ENCODE measurements at regions not wholly inside any gene's neighbourhood (a gene's known extent, or its start where the extent isn't known, plus 50 kb on each side); places are given as distances from the start of the nearest gene placed in this dataset.

GRCh38 chr6:139863346-139863745 is 488.9 kb upstream of the CITED2 start:
- FAIRE-seq (no peak), DNase-seq (ENCODE audit: insufficient read length, low spot score) (no peak)
- TF ChIP-seq POLR2A (IDR thresholded peaks at IDR 0.05; ENCODE audit: low read depth, low read length), result no peak

DNA sequence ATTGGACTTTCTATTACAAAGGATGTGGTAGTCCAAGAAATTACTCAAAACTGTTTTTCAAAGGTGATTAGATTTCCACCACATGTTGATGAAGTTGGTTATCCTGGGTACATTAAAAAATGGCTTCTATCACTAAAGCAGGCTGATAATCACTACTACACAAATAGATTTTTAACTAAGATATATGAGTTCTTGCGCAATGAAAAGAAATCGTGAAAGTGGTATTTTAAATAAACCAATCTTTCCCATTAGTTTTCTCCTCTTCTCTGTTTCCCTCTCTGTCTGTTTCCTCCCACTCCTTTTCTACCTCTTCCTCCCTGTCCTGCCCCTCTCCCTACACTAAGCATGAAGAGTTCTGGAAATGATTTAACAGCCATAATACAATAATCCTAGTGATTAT is 487.9 kb upstream of the CITED2 start:
- no peak for FAIRE-seq
- no peak for DNase-seq (ENCODE audit: insufficient read length, low spot score)
- TF ChIP-seq POLR2A (IDR thresholded peaks at IDR 0.05; ENCODE audit: low read depth, low read length), result no peak

DNA sequence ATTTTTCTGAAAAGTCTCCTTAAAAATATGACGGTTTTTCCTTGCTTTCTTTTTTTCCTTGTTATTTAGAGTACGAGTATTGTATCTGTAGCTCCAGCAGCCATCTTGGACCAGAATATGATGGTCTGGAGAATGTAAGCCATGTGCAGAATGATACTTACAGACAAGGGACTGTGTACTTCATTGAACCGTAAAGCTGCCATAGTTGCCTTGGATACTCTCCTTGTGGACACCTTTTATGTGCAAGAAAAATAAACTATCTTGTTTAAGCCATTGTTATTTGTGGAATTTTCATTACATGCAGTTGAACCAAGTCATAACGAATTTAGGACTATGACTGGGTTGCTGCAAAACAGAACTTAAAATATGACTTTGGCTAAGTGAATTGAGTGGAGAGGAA is 485.8 kb upstream of the CITED2 start:
- no peak for FAIRE-seq
- no peak for DNase-seq (ENCODE audit: insufficient read length, low spot score)
- no peak for TF ChIP-seq POLR2A (IDR thresholded peaks at IDR 0.05; ENCODE audit: low read depth, low read length)

DNA sequence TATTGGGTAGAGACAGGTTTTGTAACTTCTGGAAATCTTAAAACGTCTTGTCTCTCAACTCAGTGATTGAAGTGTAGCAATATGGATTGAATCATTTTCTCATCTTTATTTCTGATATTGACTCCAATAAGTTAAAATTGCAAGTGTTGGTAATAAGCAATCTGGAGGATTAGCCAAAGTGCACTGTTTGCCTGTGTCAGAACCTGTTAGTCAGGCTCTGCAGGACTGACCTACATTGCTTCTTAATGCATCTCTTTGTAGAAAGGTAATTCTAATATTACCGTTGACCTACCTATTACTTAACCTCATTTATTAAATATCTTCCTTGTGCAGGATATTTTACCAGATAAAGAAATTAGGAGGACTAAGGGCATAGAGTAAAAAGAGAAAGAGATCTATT is 484.0 kb upstream of the CITED2 start:
- no peak for FAIRE-seq
- DNase-seq (ENCODE audit: insufficient read length, low spot score), result no peak
- no peak for TF ChIP-seq POLR2A (IDR thresholded peaks at IDR 0.05; ENCODE audit: low read depth, low read length)

DNA sequence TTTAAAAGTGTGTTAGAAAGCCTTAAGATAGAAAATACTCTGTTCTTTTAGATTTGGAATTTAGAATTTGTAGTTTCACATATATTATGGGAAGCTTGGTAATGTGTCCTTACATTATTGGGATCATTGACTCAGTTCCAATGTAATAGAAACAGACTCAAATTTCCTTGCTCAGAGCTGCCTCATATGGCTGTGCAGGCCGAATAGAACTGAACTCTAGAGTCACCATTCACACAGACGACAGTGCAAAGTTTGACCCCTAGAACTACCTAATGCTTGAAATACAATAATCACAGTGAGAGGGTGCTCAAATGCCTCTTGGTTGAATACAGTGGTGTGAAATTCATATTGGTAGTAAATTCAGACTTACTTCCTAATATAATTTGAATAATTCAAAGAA is 482.7 kb upstream of the CITED2 start:
- DNase-seq (ENCODE audit: insufficient read length, low spot score) (no peak), FAIRE-seq (no peak)
- TF ChIP-seq POLR2A (IDR thresholded peaks at IDR 0.05; ENCODE audit: low read depth, low read length), result no peak

- DNase-seq (ENCODE audit: insufficient read length, low spot score) (no peak), FAIRE-seq (no peak)
- TF ChIP-seq POLR2A (IDR thresholded peaks at IDR 0.05; ENCODE audit: low read depth, low read length), result no peak
These were observed 482.1 kb upstream of the CITED2 start for GRCh38 chr6:139856562-139856961.

GRCh38 chr6:139855671-139856311 is 481.3 kb upstream of the CITED2 start:
- DNase-seq (ENCODE audit: insufficient read length, low spot score) (no peak), FAIRE-seq (no peak)
- no peak for TF ChIP-seq POLR2A (IDR thresholded peaks at IDR 0.05; ENCODE audit: low read depth, low read length)

GRCh38 chr6:139853302-139853992 is 479.0 kb upstream of the CITED2 start:
- no peak for DNase-seq (ENCODE audit: insufficient read length, low spot score)
- no peak for TF ChIP-seq POLR2A (IDR thresholded peaks at IDR 0.05; ENCODE audit: low read depth, low read length)
- no peak for FAIRE-seq

GRCh38 chr6:139852488-139853140 is 478.2 kb upstream of the CITED2 start:
- FAIRE-seq (peak; percentile 27), DNase-seq (ENCODE audit: insufficient read length, low spot score) (no peak)
- TF ChIP-seq POLR2A (IDR thresholded peaks at IDR 0.05; ENCODE audit: low read depth, low read length), result no peak

GRCh38 chr6:139852067-139852466 is 477.6 kb upstream of the CITED2 start:
- FAIRE-seq (no peak), DNase-seq (ENCODE audit: insufficient read length, low spot score) (no peak)

GRCh38 chr6:139851206-139851605 is 476.8 kb upstream of the CITED2 start:
- DNase-seq (ENCODE audit: insufficient read length, low spot score), result no peak
- no peak for TF ChIP-seq POLR2A (IDR thresholded peaks at IDR 0.05; ENCODE audit: low read depth, low read length)
- FAIRE-seq, result no peak

More at GRCh38 chr6:139852067-139852466, 477.6 kb upstream of the CITED2 start:
- no peak for TF ChIP-seq POLR2A (IDR thresholded peaks at IDR 0.05; ENCODE audit: low read depth, low read length)

DNA sequence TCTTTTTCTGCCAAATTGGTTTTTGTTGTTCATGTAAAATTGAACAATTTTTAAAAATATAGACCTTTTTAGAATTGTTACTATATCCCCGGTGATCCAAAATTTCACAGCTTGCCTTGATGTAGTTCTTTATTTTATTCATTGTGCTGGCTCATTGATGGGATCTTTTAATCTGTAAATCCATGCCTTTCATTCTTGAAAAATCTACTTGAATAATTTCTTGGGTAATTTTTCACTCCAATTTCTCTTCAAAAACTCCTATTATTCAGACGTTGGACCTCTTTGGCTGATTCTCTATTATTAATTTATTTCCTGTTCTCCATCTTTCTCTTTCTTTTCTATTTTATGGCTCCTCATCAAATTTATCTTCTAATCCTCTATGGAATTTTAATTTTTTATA is 476.1 kb upstream of the CITED2 start:
- DNase-seq (ENCODE audit: insufficient read length, low spot score) (no peak), FAIRE-seq (no peak)
- TF ChIP-seq POLR2A (IDR thresholded peaks at IDR 0.05; ENCODE audit: low read depth, low read length), result no peak

DNA sequence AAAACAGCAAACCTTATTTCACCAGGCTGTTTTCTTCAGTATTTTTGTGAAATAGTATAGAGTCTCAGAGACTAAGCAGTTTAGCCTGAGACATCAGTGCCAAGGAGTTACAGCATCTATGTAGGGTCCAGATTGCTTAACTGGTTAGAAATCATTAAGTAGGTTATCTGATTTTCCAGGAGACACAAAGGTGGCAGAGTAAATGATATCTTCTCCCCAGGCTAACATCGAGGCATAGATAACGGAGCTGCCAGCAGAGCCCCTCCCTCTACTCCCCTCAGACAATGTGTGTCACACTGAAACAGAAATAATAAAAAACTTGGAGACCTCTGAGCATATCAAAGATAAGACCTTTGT is 473.0 kb upstream of the CITED2 start:
- TF ChIP-seq POLR2A (IDR thresholded peaks at IDR 0.05; ENCODE audit: low read depth, low read length), result no peak
- DNase-seq (ENCODE audit: insufficient read length, low spot score) (no peak), FAIRE-seq (no peak)

- no peak for TF ChIP-seq POLR2A (IDR thresholded peaks at IDR 0.05; ENCODE audit: low read depth, low read length)
- FAIRE-seq (no peak), DNase-seq (ENCODE audit: insufficient read length, low spot score) (no peak)
These were observed 472.3 kb upstream of the CITED2 start for GRCh38 chr6:139846538-139847456.

Data from H54 (cell line).